ENCODE measurements at regions not wholly inside any gene's neighbourhood (a gene's known extent, or its start where the extent isn't known, plus 50 kb on each side); places are given as distances from the start of the nearest gene placed in this dataset.

DNA sequence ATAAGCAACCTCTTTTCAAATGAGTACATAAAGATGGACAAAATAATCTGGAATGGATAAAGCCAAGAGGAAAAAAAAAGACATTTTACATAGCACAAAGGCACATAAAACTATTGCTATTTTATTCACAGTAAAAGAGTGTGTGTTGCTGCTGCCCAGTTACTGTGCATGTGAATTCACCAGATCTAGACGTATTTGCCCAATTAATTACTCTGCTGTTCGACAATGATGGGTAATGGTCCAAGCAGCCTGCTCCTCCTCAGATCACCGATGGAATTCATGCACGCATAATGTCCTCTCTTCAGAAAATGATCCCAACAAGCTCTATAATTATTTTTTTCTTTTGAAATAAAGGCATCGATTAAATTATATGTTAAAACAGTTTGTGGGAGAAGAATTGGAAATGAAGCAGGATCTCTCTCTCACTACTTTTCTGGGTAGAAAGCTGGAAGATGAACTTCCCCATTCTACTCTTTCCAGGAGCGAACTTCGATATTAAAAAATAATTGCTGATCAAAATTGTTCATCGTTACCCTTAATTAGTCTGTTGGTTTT, 357.4 kb upstream of the CCNH start:
- 82% methylated on average over 8 of the region's 8 CpGs for WGBS
- Histone ChIP-seq H3K27me3 (ENCODE audit: control insufficient read depth in 2 of 2, insufficient read depth in 1 of 2, low read length in 1 of 2) (peaks cover 0 to 9% of the 10 kb centered on the region in 2 donors), H3K27ac (ENCODE audit: low read depth in 1 of 2, low read length in 1 of 2) (no peak overlapping the region), H3K4me3 (ENCODE audit: low read length in 2 of 2) (no peak overlapping the region), H3K4me1 (ENCODE audit: control insufficient read depth in 2 of 2, insufficient read depth in 2 of 2, low read length in 2 of 2) (no peaks in the 10 kb centered on the region), H3K9me3 (ENCODE audit: control insufficient read depth in 2 of 2, insufficient read depth in 1 of 2, low read length in 1 of 2) (no peaks in the 10 kb centered on the region), H3K36me3 (ENCODE audit: control insufficient read depth in 2 of 2, insufficient read depth in 2 of 2, low read length in 1 of 2) (no peaks in the 10 kb centered on the region)
- DNase-seq (ENCODE audit: low read depth in 6 of 9, low spot score in 9 of 9): no peak

DNA sequence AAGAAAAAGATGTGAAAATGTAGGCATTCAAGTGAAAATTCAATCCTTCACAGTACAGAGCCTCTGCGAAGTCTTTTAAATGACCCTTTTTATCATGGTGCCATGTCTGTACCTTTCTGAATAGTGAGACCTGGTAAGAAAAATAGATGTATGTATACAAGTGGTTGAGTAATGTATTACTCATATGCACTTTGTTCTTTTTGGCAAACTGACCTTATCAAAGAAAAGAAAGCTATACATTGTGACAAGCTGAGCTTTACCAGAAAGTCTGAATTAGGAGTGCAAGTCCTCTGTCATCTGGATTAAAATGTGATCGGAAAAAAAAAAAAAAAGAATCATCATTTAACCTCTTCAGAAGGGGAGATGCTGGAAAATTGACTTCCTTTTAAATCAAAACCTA, 356.4 kb upstream of the CCNH start:
- Histone ChIP-seq H3K4me3 (ENCODE audit: low read length in 2 of 2) (no peak overlapping the region), H3K27ac (ENCODE audit: low read depth in 1 of 2, low read length in 1 of 2) (no peak overlapping the region), H3K36me3 (ENCODE audit: control insufficient read depth in 2 of 2, insufficient read depth in 2 of 2, low read length in 1 of 2) (no peaks in the 10 kb centered on the region), H3K9me3 (ENCODE audit: control insufficient read depth in 2 of 2, insufficient read depth in 1 of 2, low read length in 1 of 2) (no peaks in the 10 kb centered on the region), H3K27me3 (ENCODE audit: control insufficient read depth in 2 of 2, insufficient read depth in 1 of 2, low read length in 1 of 2) (peaks cover 0 to 9% of the 10 kb centered on the region in 2 donors), H3K4me1 (ENCODE audit: control insufficient read depth in 2 of 2, insufficient read depth in 2 of 2, low read length in 2 of 2) (no peaks in the 10 kb centered on the region)
- WGBS: 90% methylated on average over 2 of the region's 2 CpGs
- DNase-seq (ENCODE audit: low read depth in 6 of 9, low spot score in 9 of 9): no peak

DNA sequence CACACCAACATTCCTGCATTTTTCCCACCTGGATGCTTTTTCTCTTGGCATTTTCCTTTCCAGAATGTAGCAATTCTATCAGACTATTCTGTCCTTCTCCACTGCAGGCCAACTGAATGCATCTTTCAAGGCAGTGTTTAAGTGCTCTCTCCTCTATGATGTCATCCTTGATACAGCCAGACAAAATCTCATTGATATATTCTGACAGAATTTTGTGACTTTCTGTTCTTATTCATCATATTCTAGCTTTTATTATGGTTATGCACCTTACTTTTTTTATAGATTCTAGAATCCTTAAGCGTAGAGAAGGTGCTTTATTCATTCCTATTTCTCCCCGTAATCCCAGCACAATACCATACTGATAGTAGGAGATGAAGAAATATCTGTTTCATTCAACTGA, 355.5 kb upstream of the CCNH start:
- no peaks in the 10 kb centered on the region for H3K4me1 ChIP-seq (ENCODE audit: control insufficient read depth in 2 of 2, insufficient read depth in 2 of 2, low read length in 2 of 2)
- H3K36me3 ChIP-seq (ENCODE audit: control insufficient read depth in 2 of 2, insufficient read depth in 2 of 2, low read length in 1 of 2): no peaks in the 10 kb centered on the region
- WGBS: 95% methylated on average over 2 of the region's 2 CpGs
- H3K9me3 ChIP-seq (ENCODE audit: control insufficient read depth in 2 of 2, insufficient read depth in 1 of 2, low read length in 1 of 2): no peaks in the 10 kb centered on the region
- no peak overlapping the region for H3K4me3 ChIP-seq (ENCODE audit: low read length in 2 of 2)
- DNase-seq (ENCODE audit: low read depth in 6 of 9, low spot score in 9 of 9): no peak
- peaks cover 0 to 9% of the 10 kb centered on the region in 2 donors for H3K27me3 ChIP-seq (ENCODE audit: control insufficient read depth in 2 of 2, insufficient read depth in 1 of 2, low read length in 1 of 2)
- H3K27ac ChIP-seq (ENCODE audit: low read depth in 1 of 2, low read length in 1 of 2): no peak overlapping the region

DNA sequence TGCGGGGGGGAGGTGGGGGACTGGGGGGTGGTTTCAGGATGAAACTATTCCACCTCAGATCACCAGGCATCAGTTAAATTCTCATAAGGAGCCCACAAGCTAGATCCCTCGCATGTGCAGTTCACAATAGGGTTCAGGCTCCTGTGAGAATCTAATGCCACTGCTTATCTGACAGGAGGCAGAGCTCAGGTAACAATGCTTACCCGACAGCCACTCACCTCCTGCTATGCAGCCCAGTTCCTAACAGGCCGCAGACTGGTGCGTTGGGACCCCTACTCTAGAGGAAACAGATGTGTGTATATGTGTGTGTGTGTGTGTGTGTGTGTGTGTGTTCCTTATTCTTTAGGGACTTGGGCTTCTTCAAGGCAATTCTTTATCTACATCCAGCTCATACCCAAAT, 352.3 kb upstream of the CCNH start:
- 52% methylated on average over 5 of the region's 5 CpGs for WGBS
- H3K4me3 ChIP-seq (ENCODE audit: low read length in 2 of 2): no peak overlapping the region
- no peaks in the 10 kb centered on the region for H3K36me3 ChIP-seq (ENCODE audit: control insufficient read depth in 2 of 2, insufficient read depth in 2 of 2, low read length in 1 of 2)

DNA sequence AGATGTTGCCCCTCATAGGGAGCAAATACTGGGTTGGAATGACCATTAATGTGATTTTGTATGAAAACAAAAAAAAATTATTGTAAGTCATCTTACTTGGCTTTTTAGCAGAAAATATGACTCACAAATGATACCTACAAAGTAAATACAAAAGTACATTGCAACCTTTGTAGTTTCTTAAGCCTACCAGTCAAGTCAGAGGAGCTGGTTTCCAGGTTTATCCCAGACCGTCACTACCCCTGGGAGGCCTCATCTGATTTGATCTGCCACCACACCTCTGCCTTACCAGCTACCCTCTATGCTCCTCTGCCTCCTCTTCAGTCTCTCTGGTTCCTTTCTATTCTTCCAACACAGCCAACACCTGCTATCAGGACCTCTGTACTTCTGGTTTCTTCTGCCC, 349.9 kb upstream of the CCNH start:
- 80% methylated on average over 1 of the region's 1 CpG for WGBS
- DNase-seq (ENCODE audit: low read depth in 6 of 9, low spot score in 9 of 9): no peak
- no peaks in the 10 kb centered on the region for H3K9me3 ChIP-seq (ENCODE audit: control insufficient read depth in 2 of 2, insufficient read depth in 1 of 2, low read length in 1 of 2)
- H3K36me3 ChIP-seq (ENCODE audit: control insufficient read depth in 2 of 2, insufficient read depth in 2 of 2, low read length in 1 of 2): no peaks in the 10 kb centered on the region
- no peaks in the 10 kb centered on the region for H3K4me1 ChIP-seq (ENCODE audit: control insufficient read depth in 2 of 2, insufficient read depth in 2 of 2, low read length in 2 of 2)
- no peak overlapping the region for H3K4me3 ChIP-seq (ENCODE audit: low read length in 2 of 2)
- H3K27ac ChIP-seq (ENCODE audit: low read depth in 1 of 2, low read length in 1 of 2): no peak overlapping the region
- no peaks in the 10 kb centered on the region for H3K27me3 ChIP-seq (ENCODE audit: control insufficient read depth in 2 of 2, insufficient read depth in 1 of 2, low read length in 1 of 2)

More for the DNA sequence above, 352.3 kb upstream of the CCNH start:
- DNase-seq (ENCODE audit: low read depth in 6 of 9, low spot score in 9 of 9): no peak
- Histone ChIP-seq H3K9me3 (ENCODE audit: control insufficient read depth in 2 of 2, insufficient read depth in 1 of 2, low read length in 1 of 2) (no peaks in the 10 kb centered on the region), H3K27ac (ENCODE audit: low read depth in 1 of 2, low read length in 1 of 2) (no peak overlapping the region), H3K27me3 (ENCODE audit: control insufficient read depth in 2 of 2, insufficient read depth in 1 of 2, low read length in 1 of 2) (peaks cover 0 to under 1% of the 10 kb centered on the region in 2 donors), H3K4me1 (ENCODE audit: control insufficient read depth in 2 of 2, insufficient read depth in 2 of 2, low read length in 2 of 2) (no peaks in the 10 kb centered on the region)

DNA sequence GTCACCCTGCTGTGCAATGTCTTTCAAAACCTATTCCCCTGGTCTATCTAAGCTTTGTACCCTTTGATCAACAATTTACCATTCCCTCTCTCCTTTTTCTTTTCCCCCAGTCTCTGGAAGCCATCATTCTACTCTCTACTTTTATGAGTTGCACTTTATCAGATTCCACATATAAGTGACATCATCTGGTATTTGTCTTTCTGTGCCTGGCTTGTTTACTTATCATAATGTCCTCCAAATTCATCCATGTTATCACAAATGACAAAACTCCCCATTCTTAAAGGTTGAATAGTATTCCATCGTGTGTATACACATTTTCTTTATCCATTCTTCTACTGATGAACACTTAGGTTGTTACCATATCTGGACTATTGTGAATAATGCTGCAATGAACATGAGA, 344.2 kb upstream of the CCNH start:
- no peaks in the 10 kb centered on the region for H3K4me1 ChIP-seq (ENCODE audit: control insufficient read depth in 2 of 2, insufficient read depth in 2 of 2, low read length in 2 of 2)
- DNase-seq (ENCODE audit: low read depth in 6 of 9, low spot score in 9 of 9): no peak
- H3K36me3 ChIP-seq (ENCODE audit: control insufficient read depth in 2 of 2, insufficient read depth in 2 of 2, low read length in 1 of 2): no peaks in the 10 kb centered on the region
- no peaks in the 10 kb centered on the region for H3K9me3 ChIP-seq (ENCODE audit: control insufficient read depth in 2 of 2, insufficient read depth in 1 of 2, low read length in 1 of 2)
- no peak overlapping the region for H3K4me3 ChIP-seq (ENCODE audit: low read length in 2 of 2)
- no peaks in the 10 kb centered on the region for H3K27me3 ChIP-seq (ENCODE audit: control insufficient read depth in 2 of 2, insufficient read depth in 1 of 2, low read length in 1 of 2)
- no peak overlapping the region for H3K27ac ChIP-seq (ENCODE audit: low read depth in 1 of 2, low read length in 1 of 2)
- whole genome bisulfite sequencing: 96% methylated on average over 1 of the region's 1 CpG

DNA sequence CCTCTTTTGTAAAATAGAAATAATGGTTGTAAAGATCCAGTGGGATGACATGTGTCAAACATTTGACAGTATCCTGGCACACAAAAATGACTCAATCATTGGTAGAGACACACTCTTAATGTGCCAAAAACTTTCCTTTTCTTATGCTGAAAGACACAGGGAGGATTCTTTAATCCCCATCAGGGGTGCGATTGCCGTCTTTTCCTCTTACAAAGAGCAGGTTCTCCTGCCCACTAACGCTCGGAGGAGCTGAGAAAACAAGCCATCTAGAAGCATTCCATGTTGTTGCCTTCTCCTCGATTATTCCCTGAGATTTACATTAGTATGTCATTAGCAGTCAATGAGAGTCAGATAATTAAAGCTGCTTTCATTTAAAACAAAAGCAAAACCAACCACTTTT, 342.6 kb upstream of the CCNH start:
- no peaks in the 10 kb centered on the region for H3K4me1 ChIP-seq (ENCODE audit: control insufficient read depth in 2 of 2, insufficient read depth in 2 of 2, low read length in 2 of 2)
- no peak for DNase-seq (ENCODE audit: low read depth in 6 of 9, low spot score in 9 of 9)
- H3K27ac ChIP-seq (ENCODE audit: low read depth in 1 of 2, low read length in 1 of 2): no peak overlapping the region
- H3K9me3 ChIP-seq (ENCODE audit: control insufficient read depth in 2 of 2, insufficient read depth in 1 of 2, low read length in 1 of 2): no peaks in the 10 kb centered on the region
- no peaks in the 10 kb centered on the region for H3K36me3 ChIP-seq (ENCODE audit: control insufficient read depth in 2 of 2, insufficient read depth in 2 of 2, low read length in 1 of 2)
- no peaks in the 10 kb centered on the region for H3K27me3 ChIP-seq (ENCODE audit: control insufficient read depth in 2 of 2, insufficient read depth in 1 of 2, low read length in 1 of 2)
- 43% methylated on average over 5 of the region's 5 CpGs for WGBS
- no peak overlapping the region for H3K4me3 ChIP-seq (ENCODE audit: low read length in 2 of 2)

DNA sequence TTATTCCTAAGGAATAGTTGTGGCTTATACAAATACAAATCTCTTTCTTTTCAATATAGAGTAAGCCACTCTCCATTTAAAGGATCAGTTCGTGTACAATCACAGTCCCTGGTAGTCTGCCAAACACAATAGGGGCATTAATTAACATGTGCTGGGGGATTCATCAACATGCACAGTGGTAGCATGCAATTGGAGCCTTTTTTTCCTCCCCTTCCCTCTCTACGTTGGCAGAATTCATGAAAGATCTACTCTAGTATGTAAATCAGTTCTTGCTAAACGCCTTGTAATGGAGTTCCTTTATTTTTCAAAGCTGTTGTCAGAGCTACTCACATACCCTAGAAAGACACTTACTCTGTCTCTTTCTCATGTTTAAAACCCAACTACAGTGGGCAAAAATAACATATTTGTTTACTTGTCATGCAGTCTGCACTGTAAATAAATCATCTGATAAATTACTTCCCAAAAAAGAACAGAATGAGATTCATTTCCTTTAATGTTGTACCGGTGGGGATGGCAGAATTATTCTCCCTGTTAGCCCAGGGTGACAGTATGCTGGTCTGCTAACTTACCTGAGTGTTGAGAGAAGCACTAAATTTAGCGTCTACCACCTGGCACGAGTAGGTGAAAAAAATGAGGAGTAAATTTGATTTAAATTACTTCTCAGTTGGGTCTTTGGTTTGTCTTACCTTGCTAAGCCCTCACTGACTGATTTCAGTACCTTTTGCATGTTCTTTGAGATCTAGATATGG, 341.5 kb upstream of the CCNH start:
- H3K4me3 ChIP-seq (ENCODE audit: low read length in 2 of 2): no peak overlapping the region
- no peaks in the 10 kb centered on the region for H3K36me3 ChIP-seq (ENCODE audit: control insufficient read depth in 2 of 2, insufficient read depth in 2 of 2, low read length in 1 of 2)
- no peaks in the 10 kb centered on the region for H3K4me1 ChIP-seq (ENCODE audit: control insufficient read depth in 2 of 2, insufficient read depth in 2 of 2, low read length in 2 of 2)
- no peak overlapping the region for H3K27ac ChIP-seq (ENCODE audit: low read depth in 1 of 2, low read length in 1 of 2)
- no peaks in the 10 kb centered on the region for H3K27me3 ChIP-seq (ENCODE audit: control insufficient read depth in 2 of 2, insufficient read depth in 1 of 2, low read length in 1 of 2)
- no peak for DNase-seq (ENCODE audit: low read depth in 6 of 9, low spot score in 9 of 9)
- 21% methylated on average over 6 of the region's 6 CpGs for WGBS
- H3K9me3 ChIP-seq (ENCODE audit: control insufficient read depth in 2 of 2, insufficient read depth in 1 of 2, low read length in 1 of 2): no peaks in the 10 kb centered on the region

DNA sequence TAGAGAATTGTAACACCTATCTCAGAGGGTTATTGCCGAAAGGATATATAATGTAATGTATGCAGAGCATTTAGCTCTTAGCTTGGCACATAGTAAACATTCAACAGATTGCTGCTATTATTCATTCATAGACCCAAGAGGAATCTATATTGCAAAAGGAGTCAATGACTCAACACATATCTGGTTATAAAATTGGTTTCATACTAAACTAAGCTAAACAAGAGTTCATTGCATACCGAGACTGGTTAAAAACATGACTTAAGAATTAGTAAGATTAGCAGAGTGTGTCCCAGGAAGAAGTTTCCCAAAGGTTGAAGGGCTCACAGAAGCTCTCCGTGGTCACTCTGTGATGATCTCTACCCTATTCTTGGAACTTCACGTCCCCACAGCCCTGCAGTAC, 339.6 kb upstream of the CCNH start:
- Histone ChIP-seq H3K4me1 (ENCODE audit: control insufficient read depth in 2 of 2, insufficient read depth in 2 of 2, low read length in 2 of 2) (no peaks in the 10 kb centered on the region), H3K36me3 (ENCODE audit: control insufficient read depth in 2 of 2, insufficient read depth in 2 of 2, low read length in 1 of 2) (no peaks in the 10 kb centered on the region), H3K9me3 (ENCODE audit: control insufficient read depth in 2 of 2, insufficient read depth in 1 of 2, low read length in 1 of 2) (no peaks in the 10 kb centered on the region), H3K27me3 (ENCODE audit: control insufficient read depth in 2 of 2, insufficient read depth in 1 of 2, low read length in 1 of 2) (no peaks in the 10 kb centered on the region), H3K27ac (ENCODE audit: low read depth in 1 of 2, low read length in 1 of 2) (no peak overlapping the region), H3K4me3 (ENCODE audit: low read length in 2 of 2) (no peak overlapping the region)
- 84% methylated on average over 4 of the region's 4 CpGs for WGBS
- no peak for DNase-seq (ENCODE audit: low read depth in 6 of 9, low spot score in 9 of 9)

Measured in thymus (tissue), 11 donors.